ENCODE measurements at regions not wholly inside any gene's neighbourhood (a gene's known extent, or its start where the extent isn't known, plus 50 kb on each side); places are given as distances from the start of the nearest gene placed in this dataset.

GRCh38 chr11:70700453-70700852 lies 302.1 kb downstream of the CTTN start:
- Histone ChIP-seq H3K27ac (ENCODE audit: low read depth) (no peak overlapping the region), H3K4me2 (no peak overlapping the region), H4K20me1 (replicated peaks; ENCODE audit: insufficient read depth) (no peaks in the 10 kb centered on the region), H3F3A (replicated peaks; ENCODE audit: low read depth) (no peaks in the 10 kb centered on the region), H3K9me2 (ENCODE audit: insufficient read depth) (peaks cover 3% of the 10 kb centered on the region; the same call in 1 of the 2 replicates), H3K27me3 (ENCODE audit: insufficient read depth) (no peaks in the 10 kb centered on the region), H3K4me3 (no peak overlapping the region), H3K4me1 (ENCODE audit: insufficient read depth) (no peaks in the 10 kb centered on the region; the same call in 1 of the 2 replicates), H3K79me2 (replicated peaks; ENCODE audit: insufficient read depth) (no peaks in the 10 kb centered on the region), H3K36me3 (ENCODE audit: insufficient read depth) (no peaks in the 10 kb centered on the region), H2AFZ (no peak overlapping the region)
- H3K36me3 Mint-ChIP-seq (ENCODE audit: low read depth): peaks cover 11% of the 10 kb centered on the region
- H3K4me1 Mint-ChIP-seq: peaks cover 21% of the 10 kb centered on the region
- TF ChIP-seq STAT1 (IDR thresholded peaks at IDR 0.05; ENCODE audit: unreplicated experiment): no peak
- no peak for TF ChIP-seq JUNB (IDR thresholded peaks at IDR 0.05; ENCODE audit: unreplicated experiment)
- no peak for TF ChIP-seq ZNF462 (CRISPR knock-in tag; IDR thresholded peaks at IDR 0.05)
- TF ChIP-seq EZH2 (IDR thresholded peaks at IDR 0.05; ENCODE audit: low read depth, unreplicated experiment): no peak
- TF ChIP-seq CREB1 (CRISPR knock-in tag; IDR thresholded peaks at IDR 0.05; ENCODE audit: low read depth): no peak
- TF ChIP-seq POLR2AphosphoS5 (IDR thresholded peaks at IDR 0.05; ENCODE audit: low read depth): no peak
- TF ChIP-seq EZH2phosphoT487 (IDR thresholded peaks at IDR 0.05; ENCODE audit: unreplicated experiment): no peak
- TF ChIP-seq CTCF (conservative IDR thresholded peaks at IDR 0.05; ENCODE audit: low read depth in 2 of 2): no peak
- TF ChIP-seq ZNF331 (CRISPR knock-in tag; IDR thresholded peaks at IDR 0.05; ENCODE audit: low read depth): no peak
- TF ChIP-seq REST (IDR thresholded peaks at IDR 0.05; ENCODE audit: unreplicated experiment): no peak
- TF ChIP-seq NANOG (IDR thresholded peaks at IDR 0.05; ENCODE audit: borderline replicate concordance): no peak
- no peak for TF ChIP-seq ETS1 (IDR thresholded peaks at IDR 0.05)
- TF ChIP-seq ZNF114 (CRISPR knock-in tag; IDR thresholded peaks at IDR 0.05): no peak
- H3K9me3 Mint-ChIP-seq: no peaks in the 10 kb centered on the region; the same call in 2 of the 3 replicates
- H3K4me3 Mint-ChIP-seq: no peak overlapping the region
- ATAC-seq (no peak), DNase-seq (ENCODE audit: low spot score) (no peak)
- H3K27me3 Mint-ChIP-seq (ENCODE audit: insufficient read depth, low read depth, poor library complexity): peaks cover 3% of the 10 kb centered on the region
- H3K27ac Mint-ChIP-seq: no peak overlapping the region

Measured in GM23338 (cell line).